Hematopoietic multipotent progenitor cell treated with erythropoietin and hydrocortisone succinate and interleukin-3 and kit ligand, for 6 days (in vitro differentiated cells): ENCODE measurements at regions not wholly inside any gene's neighbourhood (a gene's known extent, or its start where the extent isn't known, plus 50 kb on each side); places are given as distances from the start of the nearest gene placed in this dataset.

ENCODE experiments used
- DNase-seq: peaks from one replicate; pipeline ENCODE4 v3.0.0-alpha.2; 2015

DNA sequence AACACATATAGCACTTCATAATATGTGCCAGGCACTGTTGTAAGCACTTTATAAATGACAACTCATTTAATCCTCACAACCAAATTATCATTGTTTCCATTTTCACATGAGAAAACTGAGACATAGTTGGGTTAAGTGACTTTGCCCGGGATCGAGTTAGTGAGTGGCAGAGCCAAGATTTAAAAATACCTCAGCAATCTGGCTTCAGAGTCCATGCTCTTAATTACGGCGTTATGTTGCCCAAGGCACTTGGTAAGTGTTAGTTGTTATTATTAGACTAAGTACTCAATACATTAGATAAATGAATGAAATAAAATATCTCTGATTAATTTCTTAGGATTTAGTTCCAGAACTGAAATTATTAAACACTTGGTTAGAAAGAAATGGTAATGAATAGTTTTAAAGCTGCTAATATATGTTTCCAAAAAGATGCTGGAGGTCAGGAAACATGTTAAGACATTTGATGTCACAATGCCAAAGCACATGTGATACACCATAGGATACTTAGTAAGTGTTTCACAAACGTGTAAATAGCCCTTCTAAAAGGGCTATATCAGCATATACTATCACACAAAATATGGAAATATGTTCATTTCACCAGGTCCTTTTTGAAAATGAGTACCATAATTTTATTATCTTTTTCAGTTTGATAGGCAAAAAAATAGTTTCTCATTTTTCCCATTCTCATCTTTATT, 301.9 kb downstream of the GPAT3 start:
- DNase-seq = no peak

GRCh38 chr4:83833920-83834319, 298.0 kb downstream of the GPAT3 start:
- no peak for DNase-seq

- no peak for DNase-seq
These were observed 296.4 kb downstream of the GPAT3 start for GRCh38 chr4:83832110-83832825.

DNA sequence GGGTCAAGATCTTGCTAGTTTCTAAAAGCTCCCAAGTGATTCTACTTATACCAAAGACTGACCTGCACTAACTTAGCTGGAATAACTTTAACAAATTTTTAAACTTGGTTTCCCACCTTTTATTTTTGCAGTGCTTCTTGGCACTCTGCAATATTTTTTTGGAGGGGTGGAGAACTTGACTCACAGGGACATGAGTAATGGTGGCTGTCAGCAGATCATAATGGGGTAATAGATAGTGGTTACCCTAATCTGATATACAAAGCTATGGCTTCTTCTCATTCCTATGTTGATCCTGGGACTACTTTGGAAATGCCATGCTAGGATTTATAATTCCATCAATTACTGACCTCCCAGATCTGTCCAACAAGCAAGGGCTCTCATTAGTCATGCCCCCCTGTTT, 295.7 kb downstream of the GPAT3 start:
- no peak for DNase-seq

- DNase-seq = no peak
These were observed 294.4 kb downstream of the GPAT3 start for GRCh38 chr4:83830138-83830888.

DNA sequence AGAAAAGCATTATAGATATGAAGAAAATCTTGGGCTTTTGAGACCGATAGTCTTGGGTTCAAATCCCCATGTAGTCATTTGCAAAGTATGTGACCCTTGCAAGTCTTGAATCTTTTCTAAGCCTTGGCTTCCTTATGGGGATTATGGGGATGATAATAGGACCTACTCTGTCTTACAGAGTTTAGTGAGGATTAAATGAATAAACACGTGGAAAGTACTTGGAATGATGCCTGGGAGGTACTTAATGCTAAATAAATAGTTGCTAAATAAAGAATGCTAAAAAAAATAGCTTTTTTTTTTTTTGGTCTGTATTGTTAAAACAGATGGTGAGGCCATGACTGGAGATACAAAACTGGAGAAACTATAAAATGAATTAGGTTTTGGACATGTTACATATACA, 292.7 kb downstream of the GPAT3 start:
- no peak for DNase-seq

DNA sequence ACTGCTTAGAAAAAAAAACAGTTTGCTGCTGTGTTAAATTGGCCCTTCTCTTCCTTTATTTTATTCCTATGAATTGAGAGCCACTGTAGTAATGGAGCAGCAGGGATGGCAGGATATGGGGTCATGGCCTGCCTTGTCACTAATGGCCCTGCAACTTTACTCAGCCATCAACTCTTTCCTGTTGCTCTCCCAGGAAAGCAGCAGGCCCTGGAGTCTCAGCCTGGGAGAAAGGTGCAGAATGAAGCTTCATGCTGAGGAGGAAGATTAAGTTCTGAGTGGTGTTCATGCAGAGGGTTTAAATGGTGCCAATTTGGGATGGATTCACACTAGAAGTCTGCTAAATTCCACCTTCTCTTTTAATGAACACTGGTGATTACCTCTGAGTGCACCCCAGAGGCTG, 285.6 kb downstream of the GPAT3 start:
- no peak for DNase-seq

DNA sequence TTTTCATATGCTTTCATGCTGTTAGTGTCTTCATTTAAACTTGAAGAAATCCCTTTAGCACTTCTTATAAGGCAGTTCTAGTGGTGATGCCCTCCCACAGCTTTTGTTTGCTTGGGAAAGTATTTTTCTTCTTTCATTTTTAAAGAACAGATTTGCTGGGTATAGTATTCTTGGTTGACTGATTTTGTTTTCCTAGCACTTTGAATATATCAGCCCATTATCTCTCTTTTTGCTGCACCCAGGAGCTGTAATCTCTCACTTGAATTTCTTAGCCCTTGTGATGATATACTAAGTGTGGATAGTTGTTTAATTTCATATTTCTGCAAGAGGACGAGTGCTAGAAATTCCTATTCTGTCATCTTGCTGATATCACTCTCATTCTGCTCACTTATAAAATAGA, 283.7 kb downstream of the GPAT3 start:
- no peak for DNase-seq

DNA sequence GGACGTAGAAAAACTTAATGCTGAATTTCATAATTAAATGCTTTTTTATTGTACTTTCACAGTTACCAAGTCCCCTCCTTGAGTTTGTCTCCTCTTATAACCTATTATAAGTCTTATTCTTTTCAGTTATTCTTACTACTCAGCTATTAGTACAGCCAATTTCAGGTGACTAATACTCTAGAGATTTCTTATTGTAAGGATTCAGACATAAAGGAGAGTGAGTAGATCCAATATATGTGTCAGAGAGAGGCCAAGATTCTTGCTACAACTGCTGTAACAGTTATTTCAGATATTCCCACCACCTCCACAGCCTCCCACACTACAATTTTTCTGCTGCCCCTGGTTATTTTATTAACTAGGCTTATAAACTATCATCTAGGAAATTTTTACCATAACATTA, 274.5 kb downstream of the GPAT3 start:
- no peak for DNase-seq

GRCh38 chr4:83809581-83809980, 273.7 kb downstream of the GPAT3 start:
- no peak for DNase-seq

GRCh38 chr4:83793481-83793880, 257.6 kb downstream of the GPAT3 start:
- no peak for DNase-seq

DNA sequence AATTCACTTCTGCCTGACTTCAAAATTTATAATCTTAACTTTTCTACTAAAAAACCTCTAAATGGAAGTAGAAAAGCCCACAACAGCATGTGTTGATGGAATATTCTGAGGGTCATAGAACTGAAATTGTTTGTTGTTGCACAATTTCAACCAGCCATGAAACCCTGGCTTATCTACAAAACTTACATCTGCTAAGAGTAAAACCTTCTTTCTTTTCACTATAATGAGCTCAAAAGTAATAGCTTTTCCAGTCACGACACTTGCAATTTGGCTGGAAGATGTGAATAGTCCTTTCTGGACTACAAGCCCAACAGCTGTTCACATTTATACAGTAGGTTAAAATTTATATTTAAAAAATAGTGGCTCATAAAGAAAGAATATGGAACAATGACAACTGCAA, 250.0 kb downstream of the GPAT3 start:
- no peak for DNase-seq

DNA sequence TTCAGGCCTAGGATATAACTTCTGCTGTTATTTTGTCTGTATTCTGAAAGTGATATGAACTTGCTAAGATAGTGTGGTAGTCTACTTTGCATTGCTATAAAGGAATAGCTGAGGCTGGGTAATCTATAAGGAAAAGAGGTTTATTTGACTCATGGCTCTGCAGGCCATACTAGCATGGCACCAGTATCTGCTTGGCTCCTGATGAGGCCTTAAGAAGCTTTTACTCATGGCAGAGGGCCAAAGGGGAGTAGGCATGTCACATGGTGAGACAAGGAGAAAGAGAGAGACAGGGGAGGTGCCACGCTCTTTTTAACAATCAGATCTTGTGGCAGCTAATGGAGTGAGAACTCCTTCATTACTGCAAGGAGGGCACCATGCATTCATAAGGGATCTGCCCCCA, 247.3 kb downstream of the GPAT3 start:
- DNase-seq = peak; percentile 56

GRCh38 chr4:83782591-83782990, 246.7 kb downstream of the GPAT3 start:
- no peak for DNase-seq

DNA sequence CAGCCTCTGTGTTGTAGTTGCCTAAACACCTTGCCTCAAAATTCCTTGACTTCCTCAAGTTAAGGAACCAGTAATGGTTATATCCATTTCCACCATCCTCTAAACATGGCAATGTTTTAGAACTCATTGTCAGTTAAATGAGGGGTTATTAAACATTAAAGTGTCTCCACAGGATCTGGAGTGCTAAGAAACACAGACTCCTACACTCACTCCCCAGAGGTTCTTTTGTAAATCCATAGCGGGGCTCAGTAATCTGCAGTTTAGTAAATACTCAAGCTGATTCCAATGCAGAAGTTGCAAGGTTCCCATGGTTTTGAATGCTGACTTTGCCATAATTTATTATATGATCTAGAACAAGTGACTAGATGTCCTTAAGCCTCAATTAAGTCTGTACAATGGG, 245.5 kb downstream of the GPAT3 start:
- no peak for DNase-seq

DNA sequence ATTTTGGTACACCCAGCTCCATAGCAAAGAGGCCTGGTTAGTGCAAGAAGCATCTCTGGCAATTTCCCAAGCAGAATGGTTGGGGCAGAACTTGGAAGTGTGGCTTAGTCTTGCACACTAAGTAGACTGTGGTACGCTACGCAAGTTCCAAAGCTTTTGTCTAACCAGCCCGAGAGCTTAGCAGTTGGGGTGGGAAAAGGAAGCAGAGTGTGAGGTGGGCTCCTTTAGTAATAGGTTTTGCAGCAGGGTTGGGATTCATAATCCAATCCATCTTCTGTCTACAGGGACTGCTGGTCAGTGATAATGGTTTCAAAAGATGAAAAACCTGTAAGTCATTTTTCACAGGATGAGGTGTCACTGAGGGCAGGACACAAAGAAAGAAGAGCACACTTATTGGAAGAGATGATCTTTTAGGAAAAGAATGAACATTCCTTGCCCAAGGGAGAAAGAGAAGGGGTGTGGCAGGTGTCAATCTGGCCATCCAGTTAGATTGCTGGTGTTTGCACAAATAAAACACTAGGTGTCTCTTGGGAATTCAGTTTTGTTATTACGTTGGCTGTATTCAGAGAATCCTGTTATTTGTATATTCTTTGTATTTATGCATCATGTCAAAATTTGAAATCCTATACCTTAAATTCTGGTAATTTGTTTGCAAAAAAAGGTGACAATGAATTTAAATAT, 244.3 kb downstream of the GPAT3 start:
- no peak for DNase-seq

- no peak for DNase-seq
These were observed 243.5 kb downstream of the GPAT3 start for GRCh38 chr4:83779103-83780052.

DNA sequence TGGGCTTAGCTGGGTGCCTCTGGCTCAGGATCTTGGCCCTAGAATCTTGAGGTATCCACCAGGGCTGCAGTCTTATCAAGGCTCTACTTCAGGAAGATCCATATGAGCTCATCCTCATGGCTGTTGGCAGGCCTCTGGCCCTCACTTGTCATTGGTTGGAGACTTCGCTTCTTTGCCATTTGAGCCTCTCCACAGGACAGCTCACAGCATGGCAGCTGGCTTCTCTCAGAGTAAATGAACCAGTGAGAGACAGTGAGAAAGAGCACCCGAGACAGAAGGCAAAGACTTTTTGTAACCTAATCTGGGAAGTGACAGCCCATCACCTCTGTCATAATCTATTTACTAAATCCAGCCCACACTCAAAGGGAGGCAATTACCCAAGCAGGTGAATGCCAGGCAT, 236.8 kb downstream of the GPAT3 start:
- DNase-seq = no peak

DNA sequence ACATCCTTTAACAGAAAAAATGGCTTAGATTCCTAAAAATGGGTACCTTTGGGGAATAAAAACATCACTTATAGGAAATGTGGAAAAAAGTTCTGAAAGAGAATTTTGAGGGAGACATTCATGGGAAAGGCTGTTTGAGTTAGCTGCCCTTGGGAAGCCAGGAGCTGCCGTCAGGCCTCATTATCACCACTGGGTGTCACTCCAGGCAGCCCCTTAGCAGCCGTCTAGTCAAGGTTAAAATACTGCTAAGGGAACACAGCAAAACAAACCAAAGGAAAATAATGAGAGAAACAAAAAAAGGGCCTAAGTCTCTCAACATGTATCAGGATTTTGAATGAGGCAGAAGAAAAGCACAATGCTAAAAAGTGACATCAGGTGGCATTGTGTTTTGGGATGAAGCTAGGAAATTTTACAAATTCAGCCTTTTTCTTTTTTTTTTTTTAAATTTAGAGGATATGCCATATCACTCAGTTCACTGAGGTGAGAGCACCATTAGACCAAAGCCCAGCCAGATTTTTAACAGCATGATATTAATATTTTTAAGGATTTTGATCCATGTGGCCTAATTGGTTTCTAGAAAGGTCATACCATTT, 235.3 kb downstream of the GPAT3 start:
- DNase-seq = peak; percentile 61

GRCh38 chr4:83768146-83768545, 232.2 kb downstream of the GPAT3 start:
- no peak for DNase-seq

DNA sequence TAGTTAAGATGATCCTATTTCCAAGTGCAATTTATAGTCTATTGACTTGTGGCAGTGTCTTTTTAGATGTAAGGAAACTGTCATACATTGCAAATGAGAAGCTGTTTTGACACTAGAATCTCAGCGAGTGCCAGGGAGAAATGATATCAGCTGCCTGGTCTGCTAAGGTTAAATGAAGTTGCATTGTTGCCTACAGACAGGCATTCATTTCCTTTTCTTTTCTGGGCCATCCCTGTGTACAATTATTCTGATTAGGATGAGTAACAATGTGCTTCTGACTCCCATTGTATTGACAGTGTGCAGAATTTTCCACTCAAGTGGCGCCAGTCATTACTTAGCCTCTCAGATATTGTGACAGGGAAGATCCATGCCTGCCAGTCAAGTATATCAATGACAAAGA, 231.2 kb downstream of the GPAT3 start:
- DNase-seq = no peak

- DNase-seq = no peak
These were observed 223.7 kb downstream of the GPAT3 start for GRCh38 chr4:83759611-83760010.
